Suprapubic skin (tissue), 3 donors: ENCODE measurements at regions not wholly inside any gene's neighbourhood (a gene's known extent, or its start where the extent isn't known, plus 50 kb on each side); places are given as distances from the start of the nearest gene placed in this dataset.

ENCODE experiments used
- POLR2A ChIP-seq, 2 donors: fragments of 450-650 bp; IDR thresholded peaks; one replicate each; pipeline ENCODE4 v1.6.1; 2017; ENCODE audit warnings: antibody characterized with exemption in 2 of 2, mild to moderate bottlenecking in 2 of 2, moderate library complexity in 2 of 2
- TF ChIP-seq, protein P1 (sequence below), 2 donors: fragments of 200-600 bp in 1 of 2; fragments of 450-650 bp in 1 of 2; sonication (generic) in 1 of 2; IDR thresholded peaks; one replicate each; pipeline ENCODE4 v1.5.1; 2016 to 2019; ENCODE audit warnings: antibody characterized with exemption in 2 of 2, mild to moderate bottlenecking in 1 of 2, moderate library complexity in 1 of 2

DNA sequence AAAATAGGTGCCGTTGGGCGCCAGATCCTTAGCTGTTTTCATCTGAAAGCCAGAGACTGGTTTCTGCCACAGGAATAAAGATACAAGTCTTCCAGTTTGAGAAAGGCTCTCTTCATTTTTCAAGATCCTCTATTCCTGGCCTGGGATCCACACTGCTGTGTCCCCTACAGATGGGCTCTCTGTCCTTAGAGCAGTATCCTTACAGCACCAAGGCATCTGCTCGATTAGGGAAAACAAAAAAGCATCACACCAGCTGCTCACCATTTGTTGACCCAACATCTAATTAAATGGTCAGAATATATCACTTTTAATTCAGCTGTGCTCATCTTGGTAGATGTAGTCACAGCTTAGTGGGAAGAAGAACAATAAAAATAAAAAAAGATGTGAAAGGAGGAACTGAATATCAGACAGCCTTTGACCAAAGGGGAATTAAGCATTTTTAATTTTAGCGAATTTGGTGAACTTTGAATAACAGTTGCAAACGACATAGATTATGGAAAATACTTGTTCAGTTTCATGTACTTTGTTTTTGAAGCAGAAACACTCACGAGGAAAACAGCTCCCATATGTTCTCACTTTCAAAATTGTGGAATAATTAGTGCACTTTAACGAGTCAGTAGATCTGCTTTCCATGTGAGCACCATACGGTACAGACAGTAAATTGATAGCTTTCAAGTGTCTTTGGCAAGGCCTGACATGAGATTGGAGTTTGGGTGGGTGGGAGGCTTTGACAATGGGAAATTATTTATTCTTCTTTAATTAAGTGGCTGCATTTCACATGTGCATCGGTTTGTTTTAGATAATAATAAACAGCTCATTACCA lies 148.4 kb upstream of the CLNK start:
- TF ChIP-seq, protein P1, sequence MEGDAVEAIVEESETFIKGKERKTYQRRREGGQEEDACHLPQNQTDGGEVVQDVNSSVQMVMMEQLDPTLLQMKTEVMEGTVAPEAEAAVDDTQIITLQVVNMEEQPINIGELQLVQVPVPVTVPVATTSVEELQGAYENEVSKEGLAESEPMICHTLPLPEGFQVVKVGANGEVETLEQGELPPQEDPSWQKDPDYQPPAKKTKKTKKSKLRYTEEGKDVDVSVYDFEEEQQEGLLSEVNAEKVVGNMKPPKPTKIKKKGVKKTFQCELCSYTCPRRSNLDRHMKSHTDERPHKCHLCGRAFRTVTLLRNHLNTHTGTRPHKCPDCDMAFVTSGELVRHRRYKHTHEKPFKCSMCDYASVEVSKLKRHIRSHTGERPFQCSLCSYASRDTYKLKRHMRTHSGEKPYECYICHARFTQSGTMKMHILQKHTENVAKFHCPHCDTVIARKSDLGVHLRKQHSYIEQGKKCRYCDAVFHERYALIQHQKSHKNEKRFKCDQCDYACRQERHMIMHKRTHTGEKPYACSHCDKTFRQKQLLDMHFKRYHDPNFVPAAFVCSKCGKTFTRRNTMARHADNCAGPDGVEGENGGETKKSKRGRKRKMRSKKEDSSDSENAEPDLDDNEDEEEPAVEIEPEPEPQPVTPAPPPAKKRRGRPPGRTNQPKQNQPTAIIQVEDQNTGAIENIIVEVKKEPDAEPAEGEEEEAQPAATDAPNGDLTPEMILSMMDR (IDR thresholded peaks at IDR 0.05) = no peak
- TF ChIP-seq POLR2A (IDR thresholded peaks at IDR 0.05) = no peak
